KMS-11 (cell line): ENCODE measurements at regions not wholly inside any gene's neighbourhood (a gene's known extent, or its start where the extent isn't known, plus 50 kb on each side); places are given as distances from the start of the nearest gene placed in this dataset.

ENCODE experiments used
- H2AFZ ChIP-seq: fragments of 200-600 bp; sonication (generic); 2 replicates; pipeline ENCODE4 v1.6.1; 2016; ENCODE audit warnings: antibody characterized with exemption, mixed run types, low read depth
- H3K27ac ChIP-seq: fragments of 200-600 bp; sonication (generic); 2 replicates; pipeline ENCODE4 v1.6.1; 2016; ENCODE audit warnings: mild to moderate bottlenecking, mixed run types
- H3K27me3 ChIP-seq: fragments of 200-600 bp; sonication (generic); 2 replicates; pipeline ENCODE4 v1.6.1; 2017; ENCODE audit warnings: mild to moderate bottlenecking, low read depth, mixed run types, moderate library complexity; ENCODE audit not compliant: insufficient read depth
- H3K36me3 ChIP-seq: fragments of 200-600 bp; sonication (generic); 2 replicates; pipeline ENCODE4 v1.6.1; 2017; ENCODE audit warnings: mild to moderate bottlenecking, mixed run types; ENCODE audit not compliant: insufficient read depth
- H3K4me1 ChIP-seq: fragments of 200-600 bp; sonication (generic); 2 replicates; pipeline ENCODE4 v1.6.1; 2016; ENCODE audit warnings: mild to moderate bottlenecking, low read depth, mixed run types; ENCODE audit not compliant: poor library complexity, severe bottlenecking
- H3K4me2 ChIP-seq: fragments of 200-600 bp; sonication (generic); 2 replicates; pipeline ENCODE4 v1.7.0; 2016; ENCODE audit warnings: mild to moderate bottlenecking, mixed run types
- H3K4me3 ChIP-seq: fragments of 200-600 bp; sonication (generic); IDR thresholded peaks from 2 replicates; pipeline ENCODE4 v1.6.1; 2017; ENCODE audit warnings: low read depth, low read length, mixed read lengths; ENCODE audit not compliant: insufficient read depth
- H3K79me2 ChIP-seq: fragments of 200-600 bp; sonication (generic); 2 replicates; pipeline ENCODE4 v1.6.1; 2016; ENCODE audit warnings: low read depth, mixed run types; ENCODE audit not compliant: insufficient read depth
- H3K9ac ChIP-seq: fragments of 200-600 bp; sonication (generic); 2 replicates; pipeline ENCODE4 v1.6.1; 2016; ENCODE audit warnings: mild to moderate bottlenecking, mixed run types
- H4K20me1 ChIP-seq: fragments of 200-600 bp; sonication (generic); 2 replicates; pipeline ENCODE4 v1.6.1; 2016; ENCODE audit warnings: mild to moderate bottlenecking, mixed run types; ENCODE audit not compliant: insufficient read depth
- CTCF ChIP-seq: fragments of 200-600 bp; sonication (generic); conservative IDR thresholded peaks from 2 replicates; pipeline ENCODE4 v1.6.1; 2017; ENCODE audit warnings: low read depth, mild to moderate bottlenecking, antibody characterized with exemption, low read length, moderate library complexity, mixed read lengths

GRCh38 chr4:82248903-82249632 lies 124.7 kb downstream of the HNRNPD start:
- H3K4me1 ChIP-seq = peaks cover 8% of the 10 kb centered on the region
- no peak overlapping the region for H3K9ac ChIP-seq
- no peaks in the 10 kb centered on the region for H3K79me2 ChIP-seq
- H3K4me3 ChIP-seq = no peak overlapping the region
- no peak overlapping the region for H3K4me2 ChIP-seq
- TF ChIP-seq CTCF = no peak
- H3K27me3 ChIP-seq = no peaks in the 10 kb centered on the region
- no peak overlapping the region for H2AFZ ChIP-seq
- no peaks in the 10 kb centered on the region for H3K36me3 ChIP-seq
- no peak overlapping the region for H3K27ac ChIP-seq
- H4K20me1 ChIP-seq = no peaks in the 10 kb centered on the region

DNA sequence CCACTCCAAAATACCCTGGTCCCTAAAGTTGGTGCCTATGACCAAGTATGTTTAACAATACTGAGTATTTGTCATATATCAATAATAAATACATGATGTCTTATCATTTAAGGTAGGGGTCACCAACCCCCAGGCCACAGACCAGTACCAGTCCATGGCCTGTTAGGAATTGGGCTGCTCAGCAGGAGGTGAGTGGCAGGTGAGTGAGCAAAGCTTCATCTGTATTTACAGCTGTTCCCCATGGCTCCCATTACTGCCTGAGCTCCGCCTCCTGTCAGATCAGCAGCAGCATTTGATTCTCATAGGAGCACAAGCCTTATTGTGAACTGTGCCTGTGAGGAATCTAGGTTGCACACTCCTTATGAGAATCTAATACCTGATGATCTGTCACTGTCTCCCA lies 126.2 kb downstream of the HNRNPD start:
- Histone ChIP-seq H3K4me3 (no peak overlapping the region), H3K79me2 (no peaks in the 10 kb centered on the region), H3K36me3 (no peaks in the 10 kb centered on the region), H3K9ac (no peak overlapping the region), H3K27me3 (no peaks in the 10 kb centered on the region), H3K4me1 (peaks cover 8% of the 10 kb centered on the region), H3K4me2 (no peak overlapping the region), H2AFZ (no peak overlapping the region), H3K27ac (no peak overlapping the region), H4K20me1 (no peaks in the 10 kb centered on the region)
- no peak for TF ChIP-seq CTCF

GRCh38 chr4:82247171-82247570 lies 126.6 kb downstream of the HNRNPD start:
- no peak overlapping the region for H3K4me3 ChIP-seq
- no peak overlapping the region for H2AFZ ChIP-seq
- no peak overlapping the region for H3K4me2 ChIP-seq
- no peak overlapping the region for H3K9ac ChIP-seq
- H3K27ac ChIP-seq = no peak overlapping the region
- no peaks in the 10 kb centered on the region for H3K36me3 ChIP-seq
- H3K79me2 ChIP-seq = no peaks in the 10 kb centered on the region
- H3K27me3 ChIP-seq = no peaks in the 10 kb centered on the region
- peaks cover 8% of the 10 kb centered on the region for H3K4me1 ChIP-seq
- no peaks in the 10 kb centered on the region for H4K20me1 ChIP-seq
- no peak for TF ChIP-seq CTCF

DNA sequence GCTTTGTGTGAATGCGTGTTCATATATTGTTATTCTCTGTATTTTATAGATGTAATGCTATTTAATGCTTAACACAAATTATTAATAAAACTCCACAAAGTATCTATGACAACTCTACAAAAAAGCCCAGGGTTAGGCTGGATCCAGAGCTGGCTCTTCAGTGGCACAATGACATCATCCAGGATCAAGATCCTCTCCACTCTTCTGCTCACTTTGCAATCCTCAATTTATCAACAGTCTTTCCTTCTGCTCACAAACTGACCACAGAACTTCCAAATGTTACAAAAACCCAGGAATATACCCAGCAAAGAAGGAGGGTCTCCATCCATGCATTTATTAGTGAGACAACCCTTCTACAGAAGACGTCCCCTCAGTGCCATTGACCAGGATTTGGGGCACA lies 132.3 kb downstream of the HNRNPD start:
- Histone ChIP-seq H2AFZ (no peak overlapping the region), H3K4me1 (no peaks in the 10 kb centered on the region), H3K36me3 (no peaks in the 10 kb centered on the region), H3K79me2 (no peaks in the 10 kb centered on the region), H3K27me3 (no peaks in the 10 kb centered on the region), H3K4me3 (no peak overlapping the region), H3K4me2 (no peak overlapping the region), H4K20me1 (no peaks in the 10 kb centered on the region), H3K9ac (no peak overlapping the region), H3K27ac (no peak overlapping the region)
- TF ChIP-seq CTCF = no peak
